BLaER1 (cell line): ENCODE measurements at regions not wholly inside any gene's neighbourhood (a gene's known extent, or its start where the extent isn't known, plus 50 kb on each side); places are given as distances from the start of the nearest gene placed in this dataset.
"Not testable (repeated sequence)": the region's sequence is repeated elsewhere in the genome, so short reads cannot be mapped to it uniquely, and the experiment has no call there.

ENCODE experiments used
- H3K27ac ChIP-seq: shearing (Covaris generic); formaldehyde crosslinking; 2 replicates; pipeline ENCODE4 v1.8.1; 2022
- H3K27me3 ChIP-seq: shearing (Covaris generic); formaldehyde crosslinking; 2 replicates; pipeline ENCODE4 v1.8.1; 2022
- H3K36me3 ChIP-seq: shearing (Covaris generic); formaldehyde crosslinking; 2 replicates; pipeline ENCODE4 v1.8.1; 2022
- H3K4me1 ChIP-seq: shearing (Covaris generic); formaldehyde crosslinking; 2 replicates; pipeline ENCODE4 v1.8.1; 2022
- H3K4me2 ChIP-seq: shearing (Covaris generic); formaldehyde crosslinking; 2 replicates; pipeline ENCODE4 v1.8.1; 2022
- H3K4me3 ChIP-seq: shearing (Covaris generic); formaldehyde crosslinking; 2 replicates; pipeline ENCODE4 v1.8.1; 2022
- H3K9ac ChIP-seq: shearing (Covaris generic); formaldehyde crosslinking; 2 replicates; pipeline ENCODE4 v1.8.1; 2022
- H3K9me3 ChIP-seq: shearing (Covaris generic); formaldehyde crosslinking; 2 replicates; pipeline ENCODE4 v1.8.1; 2022
- H4K20me1 ChIP-seq: shearing (Covaris generic); formaldehyde crosslinking; 2 replicates; pipeline ENCODE4 v1.8.1; 2022
- Cebpa-rat ChIP-seq: shearing (Covaris generic); IDR thresholded peaks from 2 replicates; pipeline ENCODE4 v1.8.1; 2022

DNA sequence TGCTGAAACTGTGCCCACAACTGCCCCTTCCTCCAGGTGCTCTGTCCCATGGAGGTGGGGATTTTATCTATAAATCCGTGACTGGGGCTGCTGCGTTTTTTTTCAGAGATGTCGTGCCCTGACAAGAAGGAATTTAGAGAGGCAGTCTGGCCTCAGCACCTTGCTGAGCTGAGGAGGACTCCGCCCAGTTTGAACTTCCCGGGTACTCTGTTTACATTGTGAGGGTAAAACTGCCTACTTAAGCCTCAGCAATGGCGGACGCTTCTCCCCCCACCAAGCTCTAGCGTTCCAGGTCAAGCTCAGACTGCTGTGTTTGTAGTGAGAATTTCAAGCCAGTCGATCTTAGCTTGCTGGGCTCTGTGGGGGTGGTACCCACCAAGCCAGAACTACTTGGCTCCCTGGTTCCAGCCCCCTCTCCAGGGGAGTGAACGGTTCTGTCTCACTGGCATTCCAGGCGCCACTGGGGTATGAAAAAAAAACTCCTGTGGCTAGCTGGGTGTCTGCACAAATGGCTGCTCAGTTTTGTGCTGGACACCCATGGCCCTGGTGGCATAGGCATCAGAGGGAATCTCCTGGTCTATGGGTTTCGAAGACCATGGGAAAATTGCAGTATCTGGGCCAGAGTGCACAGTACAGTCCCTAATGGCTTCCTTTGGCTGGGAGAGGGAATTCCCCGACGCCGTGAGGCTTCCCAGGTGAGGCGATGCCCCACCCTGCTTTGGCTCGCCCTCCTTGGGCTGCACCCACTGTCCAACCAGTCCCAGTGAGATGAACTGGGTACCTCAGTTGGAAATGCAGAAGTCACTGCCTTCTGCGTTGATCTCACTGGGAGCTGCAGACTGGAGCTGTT lies 68.5 kb upstream of the SGO1 start:
- Histone ChIP-seq H3K4me1 (no peaks in the 10 kb centered on the region), H3K4me3 (no peak overlapping the region), H3K27ac (no peak overlapping the region), H3K4me2 (no peak overlapping the region), H3K36me3 (no peaks in the 10 kb centered on the region), H4K20me1 (no peaks in the 10 kb centered on the region), H3K27me3 (no peaks in the 10 kb centered on the region), H3K9ac (no peak overlapping the region), H3K9me3 (no peaks in the 10 kb centered on the region)
- no peak for TF ChIP-seq Cebpa-rat

- no peak overlapping the region for H3K9ac ChIP-seq
- no peaks in the 10 kb centered on the region for H4K20me1 ChIP-seq
- no peak overlapping the region for H3K4me3 ChIP-seq
- no peaks in the 10 kb centered on the region for H3K27me3 ChIP-seq
- H3K9me3 ChIP-seq = no peaks in the 10 kb centered on the region
- H3K36me3 ChIP-seq = no peaks in the 10 kb centered on the region
- H3K4me1 ChIP-seq = no peaks in the 10 kb centered on the region
- no peak for TF ChIP-seq Cebpa-rat
- no peak overlapping the region for H3K27ac ChIP-seq
- no peak overlapping the region for H3K4me2 ChIP-seq
Measured at GRCh38 chr3:20250786-20251185, 64.8 kb upstream of the SGO1 start.

- Histone ChIP-seq H3K27me3 (no peaks in the 10 kb centered on the region), H4K20me1 (no peaks in the 10 kb centered on the region), H3K9me3 (no peaks in the 10 kb centered on the region), H3K4me1 (no peaks in the 10 kb centered on the region), H3K36me3 (no peaks in the 10 kb centered on the region), H3K9ac (no peak overlapping the region), H3K27ac (no peak overlapping the region), H3K4me3 (no peak overlapping the region), H3K4me2 (no peak overlapping the region)
- TF ChIP-seq Cebpa-rat = no peak
Measured at GRCh38 chr3:20250314-20250713, 64.3 kb upstream of the SGO1 start.

GRCh38 chr3:20246662-20247061 lies 60.7 kb upstream of the SGO1 start:
- Histone ChIP-seq H3K27ac (no peak overlapping the region), H3K9me3 (no peaks in the 10 kb centered on the region), H3K27me3 (no peaks in the 10 kb centered on the region), H4K20me1 (no peaks in the 10 kb centered on the region), H3K36me3 (no peaks in the 10 kb centered on the region), H3K4me3 (no peak overlapping the region), H3K4me1 (no peaks in the 10 kb centered on the region), H3K9ac (no peak overlapping the region), H3K4me2 (no peak overlapping the region)
- TF ChIP-seq Cebpa-rat = no peak

GRCh38 chr3:20245781-20246180 lies 59.8 kb upstream of the SGO1 start:
- Histone ChIP-seq H3K9ac (no peak overlapping the region), H3K36me3 (no peaks in the 10 kb centered on the region), H3K4me3 (no peak overlapping the region), H3K9me3 (no peaks in the 10 kb centered on the region), H3K4me2 (no peak overlapping the region), H4K20me1 (no peaks in the 10 kb centered on the region), H3K27ac (no peak overlapping the region), H3K27me3 (no peaks in the 10 kb centered on the region), H3K4me1 (no peaks in the 10 kb centered on the region)
- no peak for TF ChIP-seq Cebpa-rat

DNA sequence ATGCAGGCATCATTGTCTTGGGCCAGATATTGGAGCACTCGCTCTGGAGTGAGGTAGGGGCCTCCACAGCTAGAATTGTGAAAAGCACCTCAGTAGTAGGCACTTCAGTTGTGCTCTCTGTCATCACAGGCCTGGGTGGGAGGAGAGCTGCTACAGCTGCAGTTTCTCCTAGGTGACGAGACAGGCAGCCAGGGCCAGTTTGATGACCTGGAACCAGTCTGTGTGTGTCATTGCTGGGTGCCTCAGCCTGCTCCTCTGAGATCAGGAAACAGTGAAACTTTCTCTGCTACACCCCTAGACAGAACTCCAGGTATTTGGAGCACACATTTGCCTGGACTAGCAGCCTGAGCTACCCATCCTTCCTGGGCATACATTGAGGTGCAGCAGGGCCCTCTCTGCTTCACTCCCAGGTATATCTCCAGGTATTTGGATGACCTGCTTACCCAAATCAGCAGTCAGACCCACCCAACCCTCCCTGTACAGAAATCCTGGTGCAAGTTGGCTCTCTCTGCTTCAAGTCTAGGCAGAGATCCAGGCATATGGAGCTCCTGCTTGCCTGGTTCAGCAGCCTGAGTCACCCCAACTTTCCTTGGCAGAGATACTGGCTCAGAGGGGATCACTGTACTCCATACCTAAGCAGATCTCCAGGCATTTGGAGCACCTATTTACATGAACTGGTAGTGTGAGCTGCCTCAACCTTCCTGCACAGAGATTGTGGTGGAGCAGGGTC lies 54.3 kb upstream of the SGO1 start:
- H3K4me1 ChIP-seq = no peaks in the 10 kb centered on the region
- H3K4me3 ChIP-seq = no peak overlapping the region
- no peak overlapping the region for H3K27ac ChIP-seq
- H3K4me2 ChIP-seq = no peak overlapping the region
- no peak for TF ChIP-seq Cebpa-rat
- H3K27me3 ChIP-seq = no peaks in the 10 kb centered on the region
- H3K9ac ChIP-seq = no peak overlapping the region
- no peaks in the 10 kb centered on the region for H3K36me3 ChIP-seq
- no peaks in the 10 kb centered on the region for H4K20me1 ChIP-seq
- no peaks in the 10 kb centered on the region for H3K9me3 ChIP-seq

DNA sequence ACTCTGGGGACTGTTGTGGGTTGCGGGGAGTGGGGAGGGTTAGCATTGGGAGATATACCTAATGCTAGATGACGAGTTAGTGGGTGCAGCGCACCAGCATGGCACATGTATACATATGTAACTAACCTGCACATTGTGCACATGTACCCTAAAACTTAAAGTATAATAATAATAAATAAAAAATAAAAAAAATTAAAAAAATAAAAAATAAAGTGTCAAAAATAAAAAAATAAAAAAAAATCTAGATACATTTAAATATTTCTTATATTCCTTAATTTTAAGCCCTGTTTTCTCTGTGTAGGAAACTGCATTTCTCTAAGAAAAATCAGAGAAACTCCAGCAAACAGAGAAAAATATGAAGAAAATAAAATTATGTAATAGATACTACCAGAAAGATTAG lies 52.2 kb upstream of the SGO1 start:
- H3K27me3 ChIP-seq, H3K36me3 ChIP-seq, H3K9me3 ChIP-seq, H4K20me1 ChIP-seq, H3K9ac ChIP-seq, H3K4me3 ChIP-seq, H3K27ac ChIP-seq, H3K4me2 ChIP-seq, H3K4me1 ChIP-seq: not testable (repeated sequence)

DNA sequence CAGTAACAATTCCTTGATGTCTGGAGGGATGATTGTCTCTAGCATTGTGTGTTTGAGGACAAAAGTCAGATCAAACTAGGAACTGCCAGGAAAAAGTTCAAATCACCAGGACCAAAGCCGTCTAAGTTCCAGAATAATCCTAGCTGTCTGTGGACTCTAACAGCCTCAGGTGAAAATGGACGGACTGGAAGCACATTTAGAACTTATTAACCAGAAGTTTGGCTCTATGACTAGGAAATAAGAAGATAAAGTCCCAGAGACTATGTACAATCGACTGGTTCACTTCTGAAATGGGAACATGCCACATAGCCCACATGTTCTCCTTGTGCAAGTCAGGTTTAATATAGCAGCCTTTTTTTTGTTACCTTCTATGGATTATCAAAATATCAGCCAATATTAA lies 50.6 kb upstream of the SGO1 start:
- H3K36me3 ChIP-seq = no peaks in the 10 kb centered on the region
- no peak overlapping the region for H3K27ac ChIP-seq
- H3K4me1 ChIP-seq = no peaks in the 10 kb centered on the region
- H3K9ac ChIP-seq = no peak overlapping the region
- no peak for TF ChIP-seq Cebpa-rat
- H3K4me2 ChIP-seq = no peak overlapping the region
- H3K4me3 ChIP-seq = no peak overlapping the region
- no peaks in the 10 kb centered on the region for H3K27me3 ChIP-seq
- no peaks in the 10 kb centered on the region for H3K9me3 ChIP-seq
- H4K20me1 ChIP-seq = no peaks in the 10 kb centered on the region
